ENCODE measurements at regions not wholly inside any gene's neighbourhood (a gene's known extent, or its start where the extent isn't known, plus 50 kb on each side); places are given as distances from the start of the nearest gene placed in this dataset.

DNA sequence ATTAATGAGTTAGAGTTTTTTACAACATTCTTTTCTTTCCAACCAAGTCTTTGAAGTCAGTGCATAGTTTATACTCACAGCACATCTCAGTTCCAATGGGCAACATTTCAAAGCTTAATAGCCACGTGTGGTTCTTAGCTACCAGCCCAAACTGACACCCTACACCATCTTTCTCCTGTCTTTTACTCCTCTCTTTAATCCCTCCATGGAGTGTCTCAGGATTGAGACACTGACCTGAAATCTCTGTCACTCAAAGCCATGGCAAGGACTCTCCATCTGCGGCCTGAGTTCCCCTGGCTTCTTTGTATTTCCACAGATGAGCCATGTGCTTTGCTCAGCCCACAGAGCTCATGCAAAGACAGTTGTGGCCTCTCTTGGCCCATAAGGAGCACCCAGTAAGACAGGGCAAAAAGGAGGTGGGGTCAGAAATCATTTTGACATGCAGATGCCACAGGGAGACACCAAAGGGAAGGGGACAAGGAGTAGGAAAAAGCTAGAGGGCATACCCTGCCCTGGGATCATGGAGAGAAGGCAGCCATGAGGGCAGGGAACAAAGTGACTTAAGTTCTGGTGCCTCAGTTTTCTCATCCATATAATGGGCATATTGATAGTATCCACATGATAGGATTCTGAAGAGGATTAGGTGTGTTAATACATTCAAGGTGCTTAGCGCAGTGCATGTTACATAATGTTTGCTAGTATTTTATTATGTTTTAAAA is 493.6 kb upstream of the PROK2 start:
- no peak overlapping the region for H3K23ac ChIP-seq (ENCODE audit: low read depth, low read length)
- POLR2A ChIA-PET (ENCODE audit: unreplicated experiment): interaction anchor here (0.7 kb wide), 1 partner anchor 41 kb away, joined by 3 read pairs; no protein-coding TSS in a partner anchor
- H2BK15ac ChIP-seq (ENCODE audit: low read depth, low read length): no peak overlapping the region
- no peak overlapping the region for H2BK20ac ChIP-seq (ENCODE audit: low read depth, low read length)
- peaks cover 11% of the 10 kb centered on the region for H3K4me1 ChIP-seq (ENCODE audit: control insufficient read depth, insufficient read depth, low read length)
- no peak overlapping the region for H2BK120ac ChIP-seq (ENCODE audit: low read depth, low read length)
- TF ChIP-seq SMC3 (IDR thresholded peaks at IDR 0.05; ENCODE audit: low read depth, low read length) (no peak), FOS (IDR thresholded peaks at IDR 0.05; ENCODE audit: low read depth, low read length) (no peak), RAD21 (IDR thresholded peaks at IDR 0.05; ENCODE audit: low read length) (no peak), CEBPB (IDR thresholded peaks at IDR 0.05; ENCODE audit: low read depth, low read length) (no peak), RCOR1 (IDR thresholded peaks at IDR 0.05; ENCODE audit: insufficient replicate concordance, low read length) (no peak), POLR2A (IDR thresholded peaks at IDR 0.05; ENCODE audit: low read depth, low read length) (no peak)
- TF ChIP-seq, protein P1, sequence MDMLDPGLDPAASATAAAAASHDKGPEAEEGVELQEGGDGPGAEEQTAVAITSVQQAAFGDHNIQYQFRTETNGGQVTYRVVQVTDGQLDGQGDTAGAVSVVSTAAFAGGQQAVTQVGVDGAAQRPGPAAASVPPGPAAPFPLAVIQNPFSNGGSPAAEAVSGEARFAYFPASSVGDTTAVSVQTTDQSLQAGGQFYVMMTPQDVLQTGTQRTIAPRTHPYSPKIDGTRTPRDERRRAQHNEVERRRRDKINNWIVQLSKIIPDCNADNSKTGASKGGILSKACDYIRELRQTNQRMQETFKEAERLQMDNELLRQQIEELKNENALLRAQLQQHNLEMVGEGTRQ (IDR thresholded peaks at IDR 0.05; ENCODE audit: low read depth, low read length): no peak
- TF ChIP-seq, protein P2, sequence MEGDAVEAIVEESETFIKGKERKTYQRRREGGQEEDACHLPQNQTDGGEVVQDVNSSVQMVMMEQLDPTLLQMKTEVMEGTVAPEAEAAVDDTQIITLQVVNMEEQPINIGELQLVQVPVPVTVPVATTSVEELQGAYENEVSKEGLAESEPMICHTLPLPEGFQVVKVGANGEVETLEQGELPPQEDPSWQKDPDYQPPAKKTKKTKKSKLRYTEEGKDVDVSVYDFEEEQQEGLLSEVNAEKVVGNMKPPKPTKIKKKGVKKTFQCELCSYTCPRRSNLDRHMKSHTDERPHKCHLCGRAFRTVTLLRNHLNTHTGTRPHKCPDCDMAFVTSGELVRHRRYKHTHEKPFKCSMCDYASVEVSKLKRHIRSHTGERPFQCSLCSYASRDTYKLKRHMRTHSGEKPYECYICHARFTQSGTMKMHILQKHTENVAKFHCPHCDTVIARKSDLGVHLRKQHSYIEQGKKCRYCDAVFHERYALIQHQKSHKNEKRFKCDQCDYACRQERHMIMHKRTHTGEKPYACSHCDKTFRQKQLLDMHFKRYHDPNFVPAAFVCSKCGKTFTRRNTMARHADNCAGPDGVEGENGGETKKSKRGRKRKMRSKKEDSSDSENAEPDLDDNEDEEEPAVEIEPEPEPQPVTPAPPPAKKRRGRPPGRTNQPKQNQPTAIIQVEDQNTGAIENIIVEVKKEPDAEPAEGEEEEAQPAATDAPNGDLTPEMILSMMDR (conservative IDR thresholded peaks at IDR 0.05; ENCODE audit: low read depth, low read length): no peak
- TF ChIP-seq, protein P3, sequence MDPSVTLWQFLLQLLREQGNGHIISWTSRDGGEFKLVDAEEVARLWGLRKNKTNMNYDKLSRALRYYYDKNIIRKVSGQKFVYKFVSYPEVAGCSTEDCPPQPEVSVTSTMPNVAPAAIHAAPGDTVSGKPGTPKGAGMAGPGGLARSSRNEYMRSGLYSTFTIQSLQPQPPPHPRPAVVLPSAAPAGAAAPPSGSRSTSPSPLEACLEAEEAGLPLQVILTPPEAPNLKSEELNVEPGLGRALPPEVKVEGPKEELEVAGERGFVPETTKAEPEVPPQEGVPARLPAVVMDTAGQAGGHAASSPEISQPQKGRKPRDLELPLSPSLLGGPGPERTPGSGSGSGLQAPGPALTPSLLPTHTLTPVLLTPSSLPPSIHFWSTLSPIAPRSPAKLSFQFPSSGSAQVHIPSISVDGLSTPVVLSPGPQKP (IDR thresholded peaks at IDR 0.05; ENCODE audit: borderline replicate concordance, low read depth, low read length): no peak
- H3K4ac ChIP-seq (ENCODE audit: low read depth, low read length): no peak overlapping the region
- no peak overlapping the region for H2AFZ ChIP-seq (replicated peaks; ENCODE audit: low read length, poor library complexity)
- no peak overlapping the region for H3K4me2 ChIP-seq (ENCODE audit: low read depth, low read length)
- ATAC-seq (ENCODE audit: low read depth): no peak
- H3K27me3 ChIP-seq (ENCODE audit: control insufficient read depth, insufficient read depth, low read length): peaks cover 17% of the 10 kb centered on the region
- H3K9me1 ChIP-seq (ENCODE audit: insufficient read depth, low read length): 0 out of 2 replicates have a peak, but pooled peaks cover 3% of the 10 kb centered on the region
- no peaks in the 10 kb centered on the region for H4K20me1 ChIP-seq (ENCODE audit: insufficient read depth, low read length)
- H4K91ac ChIP-seq (ENCODE audit: insufficient read depth, low read depth, low read length): no peak overlapping the region
- H2AK5ac ChIP-seq (ENCODE audit: low read depth, low read length): no peak overlapping the region
- CTCF ChIA-PET: interaction anchor here (0.6 kb wide), 1 partner anchor 107 kb away, joined by 6 read pairs; no protein-coding TSS in a partner anchor
- dilution Hi-C loops (cut with HindIII; ENCODE audit: low sequenced_read_pairs, unreplicated experiment): no loop called here
- no peaks in the 10 kb centered on the region for H3K79me1 ChIP-seq (ENCODE audit: low read depth in 1 of 2, low read length in 2 of 2)
- no peak overlapping the region for H4K5ac ChIP-seq (ENCODE audit: low read depth, low read length)
- H3K18ac ChIP-seq (ENCODE audit: low read depth, low read length): no peak overlapping the region
- no peaks in the 10 kb centered on the region for H3K36me3 ChIP-seq (ENCODE audit: control insufficient read depth, insufficient read depth, low read length)
- BruUV-seq (replicated peaks): no TSS peak
- H2AK9ac ChIP-seq (replicated peaks; ENCODE audit: low read depth, low read length, poor library complexity): no peak overlapping the region
- intact Hi-C loops (cut with micrococcal nuclease): no loop called here
- no peak overlapping the region for H2BK5ac ChIP-seq (ENCODE audit: low read depth, low read length, poor library complexity, severe bottlenecking)
- no peak overlapping the region for H3K27ac ChIP-seq (ENCODE audit: insufficient read depth, low read length)
- H3K14ac ChIP-seq (replicated peaks; ENCODE audit: low read depth, low read length): no peak overlapping the region
- no peak for DNase-seq
- no peak overlapping the region for H3K56ac ChIP-seq (ENCODE audit: extremely low read depth, insufficient read depth, low read length)
- in situ Hi-C loops (cut with MboI; ENCODE audit: low sequenced_read_pairs): no loop called here
- no peak overlapping the region for H3K4me3 ChIP-seq (ENCODE audit: insufficient read depth, low read depth, low read length)
- 74% methylated on average over 3 of the region's 3 CpGs; no CpG with 5 or more reads in 1 of the 2 experiments for WGBS, 2 experiments (ENCODE audit: extremely low coverage in 2 of 2, insufficient read length in 1 of 2)
- H3K9ac ChIP-seq (ENCODE audit: low read depth, low read length): no peak overlapping the region
- no peak overlapping the region for H4K8ac ChIP-seq (ENCODE audit: low read depth in 2 of 2, low read length in 2 of 2)
- H3K9me3 ChIP-seq (ENCODE audit: control insufficient read depth, insufficient read depth, low read length): peaks cover 8% of the 10 kb centered on the region

Measured in IMR-90 (cell line).